HFFc6 (cell line): ENCODE measurements at regions not wholly inside any gene's neighbourhood (a gene's known extent, or its start where the extent isn't known, plus 50 kb on each side); places are given as distances from the start of the nearest gene placed in this dataset.

ENCODE experiments used
- DNase-seq: peaks from one replicate; pipeline ENCODE4 v3.0.0-alpha.2; 2018
- H3K27ac Mint-ChIP-seq: 2 replicates; pipeline ENCODE4 v1.8.0; 2020; ENCODE audit warnings: mild to moderate bottlenecking, mixed read lengths
- H3K27me3 Mint-ChIP-seq: 2 replicates; pipeline ENCODE4 v1.8.0; 2021; ENCODE audit warnings: mild to moderate bottlenecking, moderate library complexity, mixed read lengths; ENCODE audit not compliant: insufficient read depth
- H3K36me3 Mint-ChIP-seq: 2 replicates; pipeline ENCODE4 v1.8.0; 2021; ENCODE audit warnings: low read depth, mixed read lengths
- H3K4me1 Mint-ChIP-seq: 2 replicates; pipeline ENCODE4 v1.8.0; 2020; ENCODE audit warnings: low read depth, mixed read lengths
- H3K4me3 Mint-ChIP-seq: 2 replicates; pipeline ENCODE4 v1.8.0; 2020; ENCODE audit warnings: mild to moderate bottlenecking, moderate library complexity, mixed read lengths
- H3K9me3 Mint-ChIP-seq: 2 replicates; pipeline ENCODE4 v1.8.0; 2020; ENCODE audit warnings: mild to moderate bottlenecking, mixed read lengths
- TF ChIP-seq, protein P1 (sequence below): fragments of 200-600 bp; sonication (generic); IDR thresholded peaks from 2 replicates; pipeline ENCODE4 v1.5.0; 2021; ENCODE audit warnings: antibody characterized with exemption, mild to moderate bottlenecking

- no peaks in the 10 kb centered on the region for H3K36me3 Mint-ChIP-seq
- H3K27ac Mint-ChIP-seq: no peak overlapping the region
- H3K27me3 Mint-ChIP-seq: no peaks in the 10 kb centered on the region
- DNase-seq: no peak
- H3K4me1 Mint-ChIP-seq: no peaks in the 10 kb centered on the region
- peaks cover 32% of the 10 kb centered on the region for H3K9me3 Mint-ChIP-seq
- no peak overlapping the region for H3K4me3 Mint-ChIP-seq
- TF ChIP-seq, protein P1, sequence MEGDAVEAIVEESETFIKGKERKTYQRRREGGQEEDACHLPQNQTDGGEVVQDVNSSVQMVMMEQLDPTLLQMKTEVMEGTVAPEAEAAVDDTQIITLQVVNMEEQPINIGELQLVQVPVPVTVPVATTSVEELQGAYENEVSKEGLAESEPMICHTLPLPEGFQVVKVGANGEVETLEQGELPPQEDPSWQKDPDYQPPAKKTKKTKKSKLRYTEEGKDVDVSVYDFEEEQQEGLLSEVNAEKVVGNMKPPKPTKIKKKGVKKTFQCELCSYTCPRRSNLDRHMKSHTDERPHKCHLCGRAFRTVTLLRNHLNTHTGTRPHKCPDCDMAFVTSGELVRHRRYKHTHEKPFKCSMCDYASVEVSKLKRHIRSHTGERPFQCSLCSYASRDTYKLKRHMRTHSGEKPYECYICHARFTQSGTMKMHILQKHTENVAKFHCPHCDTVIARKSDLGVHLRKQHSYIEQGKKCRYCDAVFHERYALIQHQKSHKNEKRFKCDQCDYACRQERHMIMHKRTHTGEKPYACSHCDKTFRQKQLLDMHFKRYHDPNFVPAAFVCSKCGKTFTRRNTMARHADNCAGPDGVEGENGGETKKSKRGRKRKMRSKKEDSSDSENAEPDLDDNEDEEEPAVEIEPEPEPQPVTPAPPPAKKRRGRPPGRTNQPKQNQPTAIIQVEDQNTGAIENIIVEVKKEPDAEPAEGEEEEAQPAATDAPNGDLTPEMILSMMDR: no peak
These were observed 851.0 kb upstream of the PHF14 start for GRCh38 chr7:10122551-10123100.

GRCh38 chr7:10128748-10129147, 844.9 kb upstream of the PHF14 start:
- Mint-ChIP-seq H3K36me3 (no peaks in the 10 kb centered on the region), H3K4me3 (no peak overlapping the region), H3K27ac (no peak overlapping the region), H3K9me3 (peaks cover 15% of the 10 kb centered on the region), H3K27me3 (no peaks in the 10 kb centered on the region), H3K4me1 (no peaks in the 10 kb centered on the region)
- DNase-seq: no peak
- TF ChIP-seq, protein P1: peak; percentile 13; the same call in 1 of the 2 replicates

GRCh38 chr7:10138087-10138854, 835.4 kb upstream of the PHF14 start:
- Mint-ChIP-seq H3K9me3 (peaks cover 28% of the 10 kb centered on the region), H3K27me3 (no peaks in the 10 kb centered on the region), H3K36me3 (no peaks in the 10 kb centered on the region; the same call in 1 of the 2 replicates), H3K4me3 (no peak overlapping the region), H3K27ac (no peak overlapping the region), H3K4me1 (no peaks in the 10 kb centered on the region)
- TF ChIP-seq, protein P1: no peak
- no peak for DNase-seq

DNA sequence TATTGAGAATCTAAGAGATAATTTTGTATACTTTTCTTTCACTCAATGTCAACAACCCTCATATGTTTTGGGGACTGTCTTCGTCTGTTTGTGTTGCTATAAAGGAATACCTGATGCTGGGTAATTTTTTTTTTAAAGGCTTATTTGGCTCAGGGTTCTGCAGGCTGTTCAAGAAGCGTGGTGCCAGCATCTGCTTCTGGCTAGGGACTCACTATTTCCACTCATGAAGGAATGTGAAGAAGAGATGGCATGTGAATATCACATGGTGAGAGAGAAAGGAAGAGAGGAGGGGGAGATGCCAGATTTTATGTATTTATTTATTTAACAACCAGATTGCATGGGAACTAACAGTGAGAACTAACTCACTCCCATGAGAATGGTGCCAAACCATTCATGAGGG, 827.4 kb upstream of the PHF14 start:
- H3K27me3 Mint-ChIP-seq: no peaks in the 10 kb centered on the region
- H3K9me3 Mint-ChIP-seq: peaks cover 42% of the 10 kb centered on the region
- no peaks in the 10 kb centered on the region for H3K4me1 Mint-ChIP-seq
- no peak overlapping the region for H3K4me3 Mint-ChIP-seq
- H3K36me3 Mint-ChIP-seq: no peaks in the 10 kb centered on the region; the same call in 1 of the 2 replicates
- DNase-seq: no peak
- TF ChIP-seq, protein P1: no peak
- no peak overlapping the region for H3K27ac Mint-ChIP-seq

- Mint-ChIP-seq H3K36me3 (no peaks in the 10 kb centered on the region), H3K27me3 (no peaks in the 10 kb centered on the region), H3K9me3 (peaks cover 32% of the 10 kb centered on the region), H3K27ac (no peak overlapping the region), H3K4me1 (no peaks in the 10 kb centered on the region), H3K4me3 (no peak overlapping the region)
- TF ChIP-seq, protein P1: no peak
- no peak for DNase-seq
These were observed 816.7 kb upstream of the PHF14 start for GRCh38 chr7:10156972-10157371.
